ENCODE measurements at regions not wholly inside any gene's neighbourhood (a gene's known extent, or its start where the extent isn't known, plus 50 kb on each side); places are given as distances from the start of the nearest gene placed in this dataset.

- peaks cover 43% of the 10 kb centered on the region for H3K4me1 Mint-ChIP-seq
- H3K9me3 Mint-ChIP-seq = no peaks in the 10 kb centered on the region
- H3K27me3 Mint-ChIP-seq = peaks cover 50% of the 10 kb centered on the region
- no peaks in the 10 kb centered on the region for H3K36me3 Mint-ChIP-seq
- no peak for DNase-seq
- CTCF ChIA-PET = interaction anchor here (0.7 to 1.8 kb wide), 4 partner anchors 10 to 160 kb away, joined by 4 to 5 read pairs (median 4); no protein-coding TSS in a partner anchor
- peak overlapping the region; percentile 80 for H3K27ac Mint-ChIP-seq
- no peak overlapping the region for H3K4me3 Mint-ChIP-seq
Measured at GRCh38 chr1:117694543-117694942, 88.7 kb downstream of the TENT5C start.

GRCh38 chr1:117695796-117696490, 90.1 kb downstream of the TENT5C start:
- H3K27me3 Mint-ChIP-seq = peaks cover 52% of the 10 kb centered on the region
- H3K27ac Mint-ChIP-seq = no peak overlapping the region
- CTCF ChIA-PET = interaction anchor here (1.8 kb wide), 1 partner anchor 22 kb away, joined by 4 read pairs; no protein-coding TSS in a partner anchor
- DNase-seq = no peak
- H3K9me3 Mint-ChIP-seq = no peaks in the 10 kb centered on the region
- H3K36me3 Mint-ChIP-seq = no peaks in the 10 kb centered on the region
- H3K4me3 Mint-ChIP-seq = no peak overlapping the region
- peaks cover 46% of the 10 kb centered on the region for H3K4me1 Mint-ChIP-seq

GRCh38 chr1:117696561-117696960, 90.7 kb downstream of the TENT5C start:
- H3K4me3 Mint-ChIP-seq = no peak overlapping the region
- H3K4me1 Mint-ChIP-seq = peaks cover 46% of the 10 kb centered on the region

GRCh38 chr1:117697220-117697781, 91.5 kb downstream of the TENT5C start:
- CTCF ChIA-PET = interaction anchor here (0.9 to 1.8 kb wide), 3 partner anchors 23 to 163 kb away, joined by 3 to 4 read pairs (median 3); no protein-coding TSS in a partner anchor
- Mint-ChIP-seq H3K36me3 (no peaks in the 10 kb centered on the region), H3K4me3 (no peak overlapping the region), H3K9me3 (no peaks in the 10 kb centered on the region), H3K27me3 (peaks cover 45% of the 10 kb centered on the region), H3K27ac (no peak overlapping the region), H3K4me1 (peaks cover 44% of the 10 kb centered on the region)
- DNase-seq = no peak

More at GRCh38 chr1:117696561-117696960, 90.7 kb downstream of the TENT5C start:
- CTCF ChIA-PET = interaction anchor here (0.9 to 1.8 kb wide), 3 partner anchors 23 to 162 kb away, joined by 3 to 4 read pairs (median 3); no protein-coding TSS in a partner anchor
- no peak overlapping the region for H3K27ac Mint-ChIP-seq
- no peak for DNase-seq
- peaks cover 50% of the 10 kb centered on the region for H3K27me3 Mint-ChIP-seq
- H3K9me3 Mint-ChIP-seq = no peaks in the 10 kb centered on the region
- no peaks in the 10 kb centered on the region for H3K36me3 Mint-ChIP-seq

- Mint-ChIP-seq H3K4me1 (peaks cover 40% of the 10 kb centered on the region), H3K36me3 (no peaks in the 10 kb centered on the region), H3K9me3 (no peaks in the 10 kb centered on the region), H3K27ac (no peak overlapping the region), H3K4me3 (no peak overlapping the region), H3K27me3 (peaks cover 43% of the 10 kb centered on the region)
- no peak for DNase-seq
- CTCF ChIA-PET = no interaction called here
Measured at GRCh38 chr1:117698398-117699160, 92.7 kb downstream of the TENT5C start.

- DNase-seq = no peak
- no peaks in the 10 kb centered on the region for H3K36me3 Mint-ChIP-seq
- no peak overlapping the region for H3K4me3 Mint-ChIP-seq
- CTCF ChIA-PET = interaction anchor here (0.7 to 1.4 kb wide), 3 partner anchors 18 to 54 kb away, joined by 3 to 7 read pairs (median 3); no protein-coding TSS in a partner anchor
- H3K27me3 Mint-ChIP-seq = peaks cover 40% of the 10 kb centered on the region
- H3K4me1 Mint-ChIP-seq = peaks cover 27% of the 10 kb centered on the region
- H3K9me3 Mint-ChIP-seq = no peaks in the 10 kb centered on the region
- no peak overlapping the region for H3K27ac Mint-ChIP-seq
Measured at GRCh38 chr1:117699953-117700352, 94.1 kb downstream of the TENT5C start.

- CTCF ChIA-PET = interaction anchor here (1.0 to 1.5 kb wide), 3 partner anchors 9 to 51 kb away, joined by 3 to 5 read pairs (median 4); no protein-coding TSS in a partner anchor
- no peak overlapping the region for H3K4me3 Mint-ChIP-seq
- H3K36me3 Mint-ChIP-seq = no peaks in the 10 kb centered on the region
- no peak overlapping the region for H3K27ac Mint-ChIP-seq
- peaks cover 1% of the 10 kb centered on the region for H3K9me3 Mint-ChIP-seq
- H3K27me3 Mint-ChIP-seq = peaks cover 37% of the 10 kb centered on the region
- H3K4me1 Mint-ChIP-seq = peaks cover 19% of the 10 kb centered on the region
- DNase-seq = no peak
Measured at GRCh38 chr1:117702654-117703053, 96.8 kb downstream of the TENT5C start.

- Mint-ChIP-seq H3K9me3 (peaks cover 1% of the 10 kb centered on the region), H3K27ac (no peak overlapping the region), H3K4me3 (no peak overlapping the region), H3K4me1 (peaks cover 6% of the 10 kb centered on the region), H3K36me3 (no peaks in the 10 kb centered on the region), H3K27me3 (peaks cover 41% of the 10 kb centered on the region)
- no peak for DNase-seq
- CTCF ChIA-PET = no interaction called here
Measured at GRCh38 chr1:117707371-117707770, 101.5 kb downstream of the TENT5C start.

GRCh38 chr1:117708323-117709248, 102.7 kb downstream of the TENT5C start:
- no peaks in the 10 kb centered on the region for H3K36me3 Mint-ChIP-seq
- no peak overlapping the region for H3K4me3 Mint-ChIP-seq
- no peaks in the 10 kb centered on the region for H3K4me1 Mint-ChIP-seq
- CTCF ChIA-PET = no interaction called here
- no peak overlapping the region for H3K27ac Mint-ChIP-seq
- peaks cover 40% of the 10 kb centered on the region for H3K27me3 Mint-ChIP-seq
- peaks cover 1% of the 10 kb centered on the region for H3K9me3 Mint-ChIP-seq
- DNase-seq = no peak

GRCh38 chr1:117709249-117709691, 103.4 kb downstream of the TENT5C start:
- H3K27ac Mint-ChIP-seq = no peak overlapping the region
- H3K4me3 Mint-ChIP-seq = no peak overlapping the region
- H3K9me3 Mint-ChIP-seq = peaks cover 1% of the 10 kb centered on the region
- no peak for DNase-seq
- peaks cover 46% of the 10 kb centered on the region for H3K27me3 Mint-ChIP-seq
- CTCF ChIA-PET = no interaction called here
- no peaks in the 10 kb centered on the region for H3K4me1 Mint-ChIP-seq
- H3K36me3 Mint-ChIP-seq = no peaks in the 10 kb centered on the region

- Mint-ChIP-seq H3K27me3 (peaks cover 54% of the 10 kb centered on the region), H3K27ac (no peak overlapping the region), H3K4me1 (no peaks in the 10 kb centered on the region), H3K36me3 (no peaks in the 10 kb centered on the region), H3K9me3 (peaks cover 1% of the 10 kb centered on the region), H3K4me3 (no peak overlapping the region)
- DNase-seq = no peak
- CTCF ChIA-PET = interaction anchor here (0.6 to 2.3 kb wide), 4 partner anchors 8 to 48 kb away, joined by 3 to 17 read pairs (median 4); no protein-coding TSS in a partner anchor
Measured at GRCh38 chr1:117710710-117711109, 104.9 kb downstream of the TENT5C start.

- CTCF ChIA-PET = interaction anchor here (1.8 kb wide), 1 partner anchor 46 kb away, joined by 5 read pairs; no protein-coding TSS in a partner anchor
Measured at GRCh38 chr1:117712621-117713020, 106.8 kb downstream of the TENT5C start.

GRCh38 chr1:117714546-117714945, 108.7 kb downstream of the TENT5C start:
- Mint-ChIP-seq H3K4me3 (no peak overlapping the region), H3K27me3 (peaks cover 58% of the 10 kb centered on the region), H3K36me3 (peaks cover 7% of the 10 kb centered on the region), H3K9me3 (peaks cover 18% of the 10 kb centered on the region), H3K4me1 (peaks cover 11% of the 10 kb centered on the region), H3K27ac (no peak overlapping the region)
- no peak for DNase-seq
- CTCF ChIA-PET = no interaction called here

More at GRCh38 chr1:117712621-117713020, 106.8 kb downstream of the TENT5C start:
- no peak for DNase-seq
- Mint-ChIP-seq H3K4me1 (no peaks in the 10 kb centered on the region), H3K4me3 (no peak overlapping the region), H3K36me3 (peaks cover under 1% of the 10 kb centered on the region), H3K9me3 (peaks cover 7% of the 10 kb centered on the region), H3K27ac (no peak overlapping the region), H3K27me3 (peaks cover 61% of the 10 kb centered on the region)
